Suprapubic skin (tissue), 4 donors: ENCODE measurements at regions not wholly inside any gene's neighbourhood (a gene's known extent, or its start where the extent isn't known, plus 50 kb on each side); places are given as distances from the start of the nearest gene placed in this dataset.

Experiments used
- DNase-seq, 2 donors: peaks; one replicate each; pipeline ENCODE4 v3.0.0-alpha.2; 2019; ENCODE audit warnings: low spot score in 2 of 2
- H3K27ac ChIP-seq: fragments of 200-600 bp; sonication (generic); one replicate; pipeline ENCODE4 v1.5.1; 2019
- H3K27me3 ChIP-seq: fragments of 200-600 bp; sonication (generic); one replicate; pipeline ENCODE4 v1.5.1; 2019
- H3K36me3 ChIP-seq: fragments of 200-600 bp; sonication (generic); one replicate; pipeline ENCODE4 v1.5.1; 2019
- H3K4me1 ChIP-seq: fragments of 200-600 bp; sonication (generic); one replicate; pipeline ENCODE4 v1.5.1; 2019
- H3K4me3 ChIP-seq: fragments of 200-600 bp; sonication (generic); one replicate; pipeline ENCODE4 v1.5.1; 2019; ENCODE audit warnings: mild to moderate bottlenecking
- H3K9me3 ChIP-seq: fragments of 200-600 bp; sonication (generic); one replicate; pipeline ENCODE4 v1.5.1; 2019
- EP300 ChIP-seq: sonication (generic); formaldehyde crosslinking; IDR thresholded peaks from one replicate; pipeline ENCODE4 v1.6.1; 2017; ENCODE audit warnings: antibody characterized with exemption
- POLR2A ChIP-seq, 2 donors: fragments of 450-650 bp; IDR thresholded peaks; one replicate each; pipeline ENCODE4 v1.6.1; 2017; ENCODE audit warnings: antibody characterized with exemption in 2 of 2, mild to moderate bottlenecking in 2 of 2, moderate library complexity in 2 of 2
- POLR2AphosphoS5 ChIP-seq, 3 donors: sonication (generic); formaldehyde crosslinking; IDR thresholded peaks; one replicate each; pipeline ENCODE4 v1.6.1; 2017; ENCODE audit warnings: antibody characterized with exemption in 3 of 3
- WGBS: methylation state at CpG from one replicate; pipeline ENCODE4 v1.1.5; 2018; 5-methylcytosine and 5-hydroxymethylcytosine counted together
- TF ChIP-seq, protein P1 (sequence below), 2 donors: fragments of 200-600 bp in 1 of 2; fragments of 450-650 bp in 1 of 2; sonication (generic) in 1 of 2; IDR thresholded peaks; one replicate each; pipeline ENCODE4 v1.5.1; 2016 to 2019; ENCODE audit warnings: antibody characterized with exemption in 2 of 2, mild to moderate bottlenecking in 1 of 2, moderate library complexity in 1 of 2

DNA sequence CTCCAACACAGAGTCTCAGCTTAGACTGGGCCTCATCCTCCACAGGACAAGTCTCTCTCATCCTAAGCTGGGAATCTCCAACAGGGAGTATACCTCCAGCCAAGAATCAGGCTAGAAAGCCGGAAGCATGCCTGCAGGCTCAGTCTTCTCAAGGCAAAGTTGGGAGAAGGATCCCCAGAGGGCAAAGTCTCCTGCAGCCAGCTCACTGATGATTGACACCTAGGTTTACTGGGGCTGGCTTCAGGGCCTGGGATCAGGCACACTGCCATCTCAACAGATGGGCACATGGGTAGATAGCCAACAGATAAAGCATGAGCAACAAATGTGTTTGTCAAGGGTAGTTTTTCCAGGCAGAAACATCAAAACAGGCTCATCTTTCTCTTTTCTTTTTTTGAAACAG is 56.1 kb upstream of the TOX3 start:
- TF ChIP-seq POLR2A (IDR thresholded peaks at IDR 0.05) (no peak), EP300 (no peak), POLR2AphosphoS5 (IDR thresholded peaks at IDR 0.05) (no peak)
- TF ChIP-seq, protein P1, sequence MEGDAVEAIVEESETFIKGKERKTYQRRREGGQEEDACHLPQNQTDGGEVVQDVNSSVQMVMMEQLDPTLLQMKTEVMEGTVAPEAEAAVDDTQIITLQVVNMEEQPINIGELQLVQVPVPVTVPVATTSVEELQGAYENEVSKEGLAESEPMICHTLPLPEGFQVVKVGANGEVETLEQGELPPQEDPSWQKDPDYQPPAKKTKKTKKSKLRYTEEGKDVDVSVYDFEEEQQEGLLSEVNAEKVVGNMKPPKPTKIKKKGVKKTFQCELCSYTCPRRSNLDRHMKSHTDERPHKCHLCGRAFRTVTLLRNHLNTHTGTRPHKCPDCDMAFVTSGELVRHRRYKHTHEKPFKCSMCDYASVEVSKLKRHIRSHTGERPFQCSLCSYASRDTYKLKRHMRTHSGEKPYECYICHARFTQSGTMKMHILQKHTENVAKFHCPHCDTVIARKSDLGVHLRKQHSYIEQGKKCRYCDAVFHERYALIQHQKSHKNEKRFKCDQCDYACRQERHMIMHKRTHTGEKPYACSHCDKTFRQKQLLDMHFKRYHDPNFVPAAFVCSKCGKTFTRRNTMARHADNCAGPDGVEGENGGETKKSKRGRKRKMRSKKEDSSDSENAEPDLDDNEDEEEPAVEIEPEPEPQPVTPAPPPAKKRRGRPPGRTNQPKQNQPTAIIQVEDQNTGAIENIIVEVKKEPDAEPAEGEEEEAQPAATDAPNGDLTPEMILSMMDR (IDR thresholded peaks at IDR 0.05): no peak
- no peaks in the 10 kb centered on the region for H3K9me3 ChIP-seq

DNA sequence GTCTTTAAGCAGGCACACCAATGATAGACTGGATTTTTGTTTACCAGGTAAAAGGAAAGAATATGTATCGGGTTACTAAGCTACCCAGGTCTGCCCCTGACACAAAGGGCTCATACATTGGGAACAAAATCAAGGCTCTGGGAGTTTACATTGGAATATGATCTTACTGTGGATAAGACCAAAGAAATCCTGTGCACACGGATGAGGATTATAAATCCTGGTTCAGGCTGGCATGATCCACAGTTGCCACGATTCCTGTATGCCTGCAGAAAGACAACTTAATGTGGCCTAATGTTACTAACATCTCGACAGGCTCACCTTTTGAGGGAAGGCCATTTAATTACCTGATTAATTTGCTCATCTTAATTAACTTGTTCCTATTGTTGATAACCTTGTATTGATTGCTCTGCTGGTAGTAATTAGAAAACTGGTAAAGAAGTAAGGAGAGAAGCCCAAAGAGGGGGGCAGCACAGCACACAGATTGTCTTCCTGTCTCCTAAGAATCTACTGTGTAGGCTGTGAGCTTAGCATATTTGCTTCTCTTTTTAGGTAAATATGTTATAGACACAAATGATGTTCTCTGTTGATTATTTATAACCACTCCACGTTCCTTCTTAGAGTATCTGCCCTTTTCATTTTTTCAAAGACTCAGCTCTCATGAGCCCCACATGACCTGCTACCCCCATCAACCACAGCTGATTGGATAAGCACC is 51.0 kb upstream of the TOX3 start:
- no peak for DNase-seq

More for the DNA sequence above, 56.1 kb upstream of the TOX3 start:
- Histone ChIP-seq H3K36me3 (no peaks in the 10 kb centered on the region), H3K4me1 (no peaks in the 10 kb centered on the region), H3K4me3 (no peak overlapping the region), H3K27me3 (no peaks in the 10 kb centered on the region), H3K27ac (no peak overlapping the region)
- WGBS: 57% methylated on average over 1 of the region's 1 CpG
- DNase-seq: no peak

DNA sequence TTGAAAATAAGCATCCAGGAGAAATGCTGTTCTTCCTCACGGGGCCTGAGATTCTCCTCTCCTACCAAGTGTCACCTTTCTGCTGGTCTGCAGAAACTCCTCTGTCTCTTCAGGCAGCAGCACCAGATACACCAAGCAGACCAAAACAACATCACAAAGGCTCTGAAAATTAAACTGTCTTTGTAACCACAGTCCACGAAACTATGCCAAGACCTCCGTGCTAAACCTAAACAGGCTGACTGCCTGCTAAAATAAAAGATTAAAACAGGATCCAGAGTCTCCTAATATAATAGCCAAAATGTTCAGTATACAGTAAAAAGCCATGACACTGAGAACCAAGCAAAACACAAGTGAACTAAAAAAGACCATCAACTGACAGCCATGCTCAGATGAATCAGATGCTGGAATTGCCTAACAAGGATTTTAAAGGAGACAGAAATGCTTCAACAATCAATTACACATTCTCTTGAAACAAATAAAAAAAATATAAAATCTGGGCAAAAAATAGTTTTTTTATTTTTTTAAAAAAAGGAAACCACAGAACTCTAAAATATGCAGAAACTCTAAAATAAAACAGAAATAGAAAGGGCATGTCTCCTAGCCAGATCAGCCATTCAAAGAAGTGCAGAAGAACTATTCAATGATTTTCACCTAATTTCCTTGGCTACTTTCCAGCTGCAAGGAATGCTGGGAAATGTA is 50.3 kb upstream of the TOX3 start:
- Histone ChIP-seq H3K27ac (no peak overlapping the region), H3K27me3 (no peaks in the 10 kb centered on the region), H3K36me3 (no peaks in the 10 kb centered on the region), H3K9me3 (no peaks in the 10 kb centered on the region), H3K4me3 (no peak overlapping the region), H3K4me1 (no peaks in the 10 kb centered on the region)
- WGBS: 57% methylated on average over 3 of the region's 3 CpGs
- TF ChIP-seq POLR2AphosphoS5 (IDR thresholded peaks at IDR 0.05): no peak
- TF ChIP-seq POLR2A (IDR thresholded peaks at IDR 0.05): no peak
- no peak for TF ChIP-seq EP300
- TF ChIP-seq, protein P1 (IDR thresholded peaks at IDR 0.05): no peak
- no peak for DNase-seq

More for the DNA sequence above, 51.0 kb upstream of the TOX3 start:
- no peaks in the 10 kb centered on the region for H3K36me3 ChIP-seq
- no peaks in the 10 kb centered on the region for H3K9me3 ChIP-seq
- H3K4me3 ChIP-seq: no peak overlapping the region
- TF ChIP-seq POLR2AphosphoS5 (IDR thresholded peaks at IDR 0.05) (no peak), POLR2A (IDR thresholded peaks at IDR 0.05) (no peak), EP300 (no peak)
- TF ChIP-seq, protein P1 (IDR thresholded peaks at IDR 0.05): no peak
- 60% methylated on average over 5 of the region's 5 CpGs for WGBS
- no peak overlapping the region for H3K27ac ChIP-seq
- no peaks in the 10 kb centered on the region for H3K4me1 ChIP-seq
- H3K27me3 ChIP-seq: no peaks in the 10 kb centered on the region
